ENCODE measurements at regions not wholly inside any gene's neighbourhood (a gene's known extent, or its start where the extent isn't known, plus 50 kb on each side); places are given as distances from the start of the nearest gene placed in this dataset.

DNA sequence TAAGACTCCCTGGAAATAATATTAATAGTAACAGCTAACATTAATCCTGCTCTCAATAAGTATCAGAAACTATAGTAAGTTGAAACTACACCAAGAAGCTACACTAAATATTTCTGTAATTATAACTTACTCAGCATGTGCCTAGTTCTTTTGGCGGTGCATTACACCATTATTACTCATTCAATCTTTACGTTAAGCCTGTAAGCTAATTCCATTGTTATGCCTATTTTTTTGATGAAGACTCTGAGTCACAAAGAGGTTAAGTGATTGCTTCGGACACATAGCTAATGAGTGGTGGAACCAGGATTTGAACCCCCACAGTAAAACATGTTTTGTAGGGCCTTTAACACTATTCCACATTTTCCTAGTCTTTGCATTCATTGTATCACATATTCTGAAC is 111.6 kb downstream of the RASSF10 start:
- TF ChIP-seq, protein P1, sequence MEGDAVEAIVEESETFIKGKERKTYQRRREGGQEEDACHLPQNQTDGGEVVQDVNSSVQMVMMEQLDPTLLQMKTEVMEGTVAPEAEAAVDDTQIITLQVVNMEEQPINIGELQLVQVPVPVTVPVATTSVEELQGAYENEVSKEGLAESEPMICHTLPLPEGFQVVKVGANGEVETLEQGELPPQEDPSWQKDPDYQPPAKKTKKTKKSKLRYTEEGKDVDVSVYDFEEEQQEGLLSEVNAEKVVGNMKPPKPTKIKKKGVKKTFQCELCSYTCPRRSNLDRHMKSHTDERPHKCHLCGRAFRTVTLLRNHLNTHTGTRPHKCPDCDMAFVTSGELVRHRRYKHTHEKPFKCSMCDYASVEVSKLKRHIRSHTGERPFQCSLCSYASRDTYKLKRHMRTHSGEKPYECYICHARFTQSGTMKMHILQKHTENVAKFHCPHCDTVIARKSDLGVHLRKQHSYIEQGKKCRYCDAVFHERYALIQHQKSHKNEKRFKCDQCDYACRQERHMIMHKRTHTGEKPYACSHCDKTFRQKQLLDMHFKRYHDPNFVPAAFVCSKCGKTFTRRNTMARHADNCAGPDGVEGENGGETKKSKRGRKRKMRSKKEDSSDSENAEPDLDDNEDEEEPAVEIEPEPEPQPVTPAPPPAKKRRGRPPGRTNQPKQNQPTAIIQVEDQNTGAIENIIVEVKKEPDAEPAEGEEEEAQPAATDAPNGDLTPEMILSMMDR (IDR thresholded peaks at IDR 0.05) = no peak
- no peaks in the 10 kb centered on the region for H3K4me1 ChIP-seq

DNA sequence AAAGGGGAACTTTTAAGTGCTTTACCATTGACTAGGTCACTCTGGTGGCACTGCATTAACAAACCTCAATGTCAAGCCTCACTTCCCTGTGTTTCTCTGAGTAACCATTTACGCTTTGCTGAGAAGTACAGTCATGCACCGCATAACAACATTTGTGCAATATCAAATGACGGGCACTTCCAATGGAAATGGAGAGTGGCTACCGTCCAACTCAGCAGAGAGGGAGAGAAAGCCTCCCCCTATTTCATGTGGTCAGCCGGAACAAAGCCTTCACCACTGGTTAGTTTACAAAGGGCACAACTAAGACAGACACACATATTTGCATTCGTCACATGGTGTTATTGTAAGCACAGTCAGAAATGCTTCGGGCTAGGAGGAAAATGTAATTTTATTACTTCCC is 117.3 kb downstream of the RASSF10 start:
- no peaks in the 10 kb centered on the region for H3K27me3 ChIP-seq
- H3K4me3 ChIP-seq = no peak overlapping the region
- no peak overlapping the region for H3K27ac ChIP-seq
- no peak for DNase-seq
- H3K9ac ChIP-seq (ENCODE audit: low read depth in 2 of 2, low read length in 2 of 2) = no peak overlapping the region
- no peaks in the 10 kb centered on the region for H3K4me1 ChIP-seq
- TF ChIP-seq, protein P1 (IDR thresholded peaks at IDR 0.05) = no peak
- H3K36me3 ChIP-seq = no peaks in the 10 kb centered on the region
- H3K9me3 ChIP-seq = no peaks in the 10 kb centered on the region
- intact Hi-C loops (cut with DNase I) = no loop called here

More for the DNA sequence above, 111.6 kb downstream of the RASSF10 start:
- no peaks in the 10 kb centered on the region for H3K27me3 ChIP-seq
- H3K36me3 ChIP-seq = no peaks in the 10 kb centered on the region
- no peak for DNase-seq
- no peak overlapping the region for H3K9ac ChIP-seq (ENCODE audit: low read depth in 2 of 2, low read length in 2 of 2)
- H3K9me3 ChIP-seq = no peaks in the 10 kb centered on the region
- no peak overlapping the region for H3K27ac ChIP-seq
- H3K4me3 ChIP-seq = no peak overlapping the region
- intact Hi-C loops (cut with DNase I) = no loop called here

DNA sequence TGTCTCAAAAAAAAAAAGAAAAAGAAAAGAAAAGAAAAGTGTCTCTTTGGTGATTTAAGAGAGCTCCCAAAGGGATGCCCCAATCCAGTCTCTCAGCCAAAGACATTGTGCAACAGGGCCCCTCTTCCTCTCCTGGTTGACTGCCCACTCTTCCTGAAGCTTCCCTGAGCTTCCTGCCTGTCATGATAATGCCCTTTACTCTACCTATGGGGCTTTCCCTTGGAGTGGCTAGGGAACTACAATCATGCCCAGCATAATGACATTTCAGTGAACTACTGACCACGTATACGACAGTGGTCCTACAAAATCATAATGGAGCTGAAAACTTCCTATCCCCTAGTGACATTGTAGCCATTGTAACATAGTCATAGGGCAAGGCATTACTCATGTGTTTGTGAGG is 118.0 kb downstream of the RASSF10 start:
- Histone ChIP-seq H3K4me3 (no peak overlapping the region), H3K9me3 (no peaks in the 10 kb centered on the region), H3K27me3 (no peaks in the 10 kb centered on the region), H3K36me3 (no peaks in the 10 kb centered on the region), H3K9ac (ENCODE audit: low read depth in 2 of 2, low read length in 2 of 2) (no peak overlapping the region), H3K27ac (no peak overlapping the region), H3K4me1 (no peaks in the 10 kb centered on the region)
- no peak for DNase-seq
- TF ChIP-seq, protein P1 (IDR thresholded peaks at IDR 0.05) = no peak
- intact Hi-C loops (cut with DNase I) = no loop called here

DNA sequence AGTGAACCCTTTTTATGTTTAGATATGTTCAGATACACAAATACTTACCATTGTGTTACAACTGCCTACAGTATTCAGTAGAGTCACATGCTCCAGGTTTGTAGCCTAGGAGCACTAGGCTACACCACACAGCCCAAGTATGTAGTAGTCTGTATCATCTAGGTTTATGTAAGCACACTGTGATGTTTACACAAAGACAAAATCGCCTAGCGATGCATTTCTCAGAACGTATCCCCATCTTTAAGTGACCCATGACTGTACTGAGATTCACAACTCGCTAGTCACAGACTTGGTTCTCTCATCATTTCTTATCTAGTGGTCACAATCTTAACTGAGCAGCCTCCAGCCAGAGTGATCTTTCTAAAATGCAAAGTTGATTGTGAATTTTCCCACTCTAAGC is 119.2 kb downstream of the RASSF10 start:
- H3K9ac ChIP-seq (ENCODE audit: low read depth in 2 of 2, low read length in 2 of 2) = no peak overlapping the region
- TF ChIP-seq, protein P1 (IDR thresholded peaks at IDR 0.05) = no peak
- H3K9me3 ChIP-seq = no peaks in the 10 kb centered on the region
- no peak overlapping the region for H3K4me3 ChIP-seq
- H3K36me3 ChIP-seq = no peaks in the 10 kb centered on the region
- no peak for DNase-seq
- no peaks in the 10 kb centered on the region for H3K4me1 ChIP-seq
- intact Hi-C loops (cut with DNase I) = no loop called here
- no peaks in the 10 kb centered on the region for H3K27me3 ChIP-seq
- no peak overlapping the region for H3K27ac ChIP-seq

DNA sequence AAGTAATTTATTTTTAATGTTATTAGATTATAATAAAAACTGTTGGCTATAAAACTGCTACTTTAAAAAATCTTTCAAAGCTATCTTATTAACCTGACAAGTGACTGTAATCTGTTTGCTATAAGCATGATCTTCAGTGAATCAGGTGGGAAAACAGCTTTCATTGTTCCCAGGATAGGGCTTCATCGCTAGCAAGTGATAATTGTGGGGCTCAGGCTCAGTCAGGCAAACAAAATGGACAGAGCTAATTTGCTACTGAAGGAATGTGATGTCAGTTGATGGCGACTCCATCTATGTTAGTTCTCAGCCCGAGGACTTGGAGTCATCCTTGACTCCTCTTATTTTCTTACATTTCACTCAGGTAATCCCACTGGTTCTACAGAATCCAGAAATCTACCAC is 125.0 kb downstream of the RASSF10 start:
- Histone ChIP-seq H3K4me3 (no peak overlapping the region), H3K27ac (no peak overlapping the region), H3K27me3 (no peaks in the 10 kb centered on the region), H3K4me1 (no peaks in the 10 kb centered on the region), H3K36me3 (no peaks in the 10 kb centered on the region), H3K9me3 (no peaks in the 10 kb centered on the region), H3K9ac (ENCODE audit: low read depth in 2 of 2, low read length in 2 of 2) (no peak overlapping the region)
- TF ChIP-seq, protein P1 (IDR thresholded peaks at IDR 0.05) = no peak
- no peak for DNase-seq
- intact Hi-C loops (cut with DNase I) = no loop called here

DNA sequence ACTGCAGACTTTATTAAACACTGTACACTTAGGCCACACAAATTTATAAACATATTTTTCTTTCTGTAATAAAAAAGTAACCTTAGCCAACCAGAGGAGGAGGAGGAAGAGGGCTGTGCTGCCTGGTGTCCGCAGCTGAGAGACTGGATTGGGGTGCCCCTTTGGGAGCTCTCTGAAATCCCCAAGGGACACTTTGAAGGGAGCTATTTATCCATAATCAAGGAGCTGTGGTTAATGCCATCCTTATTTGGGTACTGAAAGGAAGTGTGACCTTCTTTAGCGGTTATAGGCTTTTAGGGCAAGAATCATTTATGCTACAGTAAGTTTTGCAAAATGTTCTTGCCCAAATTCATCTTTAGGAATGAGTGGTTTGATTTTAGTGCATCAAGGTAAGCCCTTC is 125.8 kb downstream of the RASSF10 start:
- Histone ChIP-seq H3K27ac (no peak overlapping the region), H3K9ac (ENCODE audit: low read depth in 2 of 2, low read length in 2 of 2) (no peak overlapping the region), H3K9me3 (no peaks in the 10 kb centered on the region), H3K27me3 (no peaks in the 10 kb centered on the region), H3K4me3 (no peak overlapping the region), H3K4me1 (peaks cover 3% of the 10 kb centered on the region), H3K36me3 (no peaks in the 10 kb centered on the region)
- TF ChIP-seq, protein P1 (IDR thresholded peaks at IDR 0.05) = no peak
- intact Hi-C loops (cut with DNase I) = no loop called here
- DNase-seq = no peak
